ENCODE measurements at regions not wholly inside any gene's neighbourhood (a gene's known extent, or its start where the extent isn't known, plus 50 kb on each side); places are given as distances from the start of the nearest gene placed in this dataset.

DNA sequence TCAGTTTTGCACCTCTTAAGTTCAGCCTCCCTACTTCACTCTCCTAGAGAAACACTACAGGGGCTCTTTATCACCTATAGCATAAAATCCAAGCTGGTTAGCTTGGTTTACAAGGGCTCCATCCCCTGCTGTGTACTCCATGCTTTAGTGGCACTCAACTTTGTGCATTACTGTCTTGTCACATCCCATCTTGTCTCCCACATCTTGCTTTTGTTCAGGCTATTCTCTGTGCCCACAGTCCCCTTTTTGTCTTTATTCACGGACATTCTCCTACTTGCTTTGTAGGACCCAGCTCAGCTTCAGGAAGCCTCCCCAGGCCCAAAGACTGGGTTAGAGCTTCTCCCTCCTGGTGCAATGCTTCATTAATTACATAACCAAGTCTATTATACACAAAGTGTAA is 107.9 kb upstream of the SPACA1 start:
- Histone ChIP-seq H3K4me1 (ENCODE audit: control insufficient read depth, insufficient read depth, low read length) (no peaks in the 10 kb centered on the region), H3K9ac (ENCODE audit: extremely low read depth, low read length, poor library complexity, severe bottlenecking) (no peak overlapping the region), H3K9me3 (ENCODE audit: control insufficient read depth, low read length) (no peaks in the 10 kb centered on the region), H3K36me3 (ENCODE audit: control insufficient read depth, insufficient read depth, low read length) (no peaks in the 10 kb centered on the region), H3K4me3 (ENCODE audit: low read length) (no peak overlapping the region), H3K27ac (ENCODE audit: low read depth, low read length) (no peak overlapping the region), H3K27me3 (ENCODE audit: control insufficient read depth, insufficient read depth, low read length, poor library complexity, severe bottlenecking) (no peaks in the 10 kb centered on the region)
- TF ChIP-seq CTCF (conservative IDR thresholded peaks at IDR 0.05) = no peak
- WGBS, 2 experiments (ENCODE audit: insufficient coverage in 1 of 2, insufficient read length in 1 of 2) = 75 to 92% methylated on average over 1 of the region's 1 CpG
- H3K9me3 Mint-ChIP-seq = no peaks in the 10 kb centered on the region
- peaks cover 14% of the 10 kb centered on the region for H3K4me1 Mint-ChIP-seq
- no peaks in the 10 kb centered on the region for H3K36me3 Mint-ChIP-seq (ENCODE audit: low read depth)
- no peak overlapping the region for H3K4me3 Mint-ChIP-seq
- peaks cover 2% of the 10 kb centered on the region for H3K27me3 Mint-ChIP-seq (ENCODE audit: insufficient read depth)
- no peak overlapping the region for H3K27ac Mint-ChIP-seq
- no peak for DNase-seq

GRCh38 chr6:87938287-87938686 is 109.4 kb upstream of the SPACA1 start:
- Histone ChIP-seq H3K4me3 (ENCODE audit: low read length) (no peak overlapping the region), H3K27me3 (ENCODE audit: control insufficient read depth, insufficient read depth, low read length, poor library complexity, severe bottlenecking) (no peaks in the 10 kb centered on the region), H3K36me3 (ENCODE audit: control insufficient read depth, insufficient read depth, low read length) (no peaks in the 10 kb centered on the region), H3K9ac (ENCODE audit: extremely low read depth, low read length, poor library complexity, severe bottlenecking) (no peak overlapping the region), H3K27ac (ENCODE audit: low read depth, low read length) (no peak overlapping the region), H3K4me1 (ENCODE audit: control insufficient read depth, insufficient read depth, low read length) (no peaks in the 10 kb centered on the region), H3K9me3 (ENCODE audit: control insufficient read depth, low read length) (no peaks in the 10 kb centered on the region)
- H3K4me3 Mint-ChIP-seq = no peak overlapping the region
- H3K4me1 Mint-ChIP-seq = peaks cover 17% of the 10 kb centered on the region
- WGBS, 2 experiments (ENCODE audit: insufficient coverage in 1 of 2, insufficient read length in 1 of 2) = 86 to 100% methylated on average over 1 to 3 of the region's 4 CpGs
- H3K9me3 Mint-ChIP-seq = no peaks in the 10 kb centered on the region
- no peaks in the 10 kb centered on the region for H3K36me3 Mint-ChIP-seq (ENCODE audit: low read depth)
- no peak overlapping the region for H3K27ac Mint-ChIP-seq
- no peak for DNase-seq
- no peak for TF ChIP-seq CTCF (conservative IDR thresholded peaks at IDR 0.05)
- peaks cover 2% of the 10 kb centered on the region for H3K27me3 Mint-ChIP-seq (ENCODE audit: insufficient read depth)

- H3K4me3 ChIP-seq (ENCODE audit: low read length) = no peak overlapping the region
- WGBS, 2 experiments (ENCODE audit: insufficient coverage in 1 of 2, insufficient read length in 1 of 2) = 92 to 94% methylated on average over 5 to 9 of the region's 9 CpGs
- no peaks in the 10 kb centered on the region for H3K27me3 ChIP-seq (ENCODE audit: control insufficient read depth, insufficient read depth, low read length, poor library complexity, severe bottlenecking)
- no peaks in the 10 kb centered on the region for H3K36me3 ChIP-seq (ENCODE audit: control insufficient read depth, insufficient read depth, low read length)
- TF ChIP-seq CTCF (conservative IDR thresholded peaks at IDR 0.05) = no peak
- Mint-ChIP-seq H3K4me1 (peaks cover 38% of the 10 kb centered on the region), H3K27me3 (ENCODE audit: insufficient read depth) (no peaks in the 10 kb centered on the region), H3K4me3 (no peak overlapping the region), H3K36me3 (ENCODE audit: low read depth) (no peaks in the 10 kb centered on the region), H3K27ac (no peak overlapping the region), H3K9me3 (no peaks in the 10 kb centered on the region)
- H3K9me3 ChIP-seq (ENCODE audit: control insufficient read depth, low read length) = no peaks in the 10 kb centered on the region
- no peak for DNase-seq
- H3K27ac ChIP-seq (ENCODE audit: low read depth, low read length) = no peak overlapping the region
- H3K9ac ChIP-seq (ENCODE audit: extremely low read depth, low read length, poor library complexity, severe bottlenecking) = no peak overlapping the region
- peaks cover 11% of the 10 kb centered on the region for H3K4me1 ChIP-seq (ENCODE audit: control insufficient read depth, insufficient read depth, low read length)
Measured at GRCh38 chr6:87936065-87936464, 111.6 kb upstream of the SPACA1 start.

All from endodermal cell (in vitro differentiated cells).